ENCODE measurements at regions not wholly inside any gene's neighbourhood (a gene's known extent, or its start where the extent isn't known, plus 50 kb on each side); places are given as distances from the start of the nearest gene placed in this dataset.

DNA sequence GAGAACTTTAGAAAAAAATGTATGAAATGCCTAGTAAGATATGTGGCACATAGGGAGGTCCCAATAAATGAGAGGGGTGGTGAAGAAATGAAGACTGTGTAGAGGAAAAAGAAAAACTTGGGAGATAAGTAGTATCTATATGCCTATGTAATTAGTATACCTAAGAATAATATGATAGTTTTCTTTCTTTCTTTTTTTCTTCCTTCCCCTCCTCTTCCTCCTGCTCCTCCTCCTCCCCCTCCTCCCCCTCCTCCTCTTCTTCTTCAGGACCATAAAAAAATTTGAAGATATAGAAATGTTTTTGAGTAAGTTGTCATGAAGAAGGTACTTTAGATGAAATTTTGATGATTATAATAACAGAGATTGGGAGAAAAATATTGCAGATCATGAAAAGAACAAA is 857.4 kb downstream of the MAT2B start:
- Histone ChIP-seq H3K4me3 (ENCODE audit: low read depth in 1 of 2, low read length in 2 of 2) (no peak overlapping the region), H3K36me3 (ENCODE audit: control insufficient read depth in 1 of 2, insufficient read depth in 2 of 2, low read length in 2 of 2) (no peaks in the 10 kb centered on the region), H3K27me3 (ENCODE audit: low read depth, low read length) (no peaks in the 10 kb centered on the region), H3K27ac (ENCODE audit: low read length) (no peak overlapping the region), H3K4me1 (ENCODE audit: control insufficient read depth in 1 of 2, insufficient read depth in 2 of 2, low read length in 2 of 2) (no peaks in the 10 kb centered on the region), H3K9me3 (ENCODE audit: control insufficient read depth in 1 of 2, low read length in 2 of 2) (no peaks in the 10 kb centered on the region)

DNA sequence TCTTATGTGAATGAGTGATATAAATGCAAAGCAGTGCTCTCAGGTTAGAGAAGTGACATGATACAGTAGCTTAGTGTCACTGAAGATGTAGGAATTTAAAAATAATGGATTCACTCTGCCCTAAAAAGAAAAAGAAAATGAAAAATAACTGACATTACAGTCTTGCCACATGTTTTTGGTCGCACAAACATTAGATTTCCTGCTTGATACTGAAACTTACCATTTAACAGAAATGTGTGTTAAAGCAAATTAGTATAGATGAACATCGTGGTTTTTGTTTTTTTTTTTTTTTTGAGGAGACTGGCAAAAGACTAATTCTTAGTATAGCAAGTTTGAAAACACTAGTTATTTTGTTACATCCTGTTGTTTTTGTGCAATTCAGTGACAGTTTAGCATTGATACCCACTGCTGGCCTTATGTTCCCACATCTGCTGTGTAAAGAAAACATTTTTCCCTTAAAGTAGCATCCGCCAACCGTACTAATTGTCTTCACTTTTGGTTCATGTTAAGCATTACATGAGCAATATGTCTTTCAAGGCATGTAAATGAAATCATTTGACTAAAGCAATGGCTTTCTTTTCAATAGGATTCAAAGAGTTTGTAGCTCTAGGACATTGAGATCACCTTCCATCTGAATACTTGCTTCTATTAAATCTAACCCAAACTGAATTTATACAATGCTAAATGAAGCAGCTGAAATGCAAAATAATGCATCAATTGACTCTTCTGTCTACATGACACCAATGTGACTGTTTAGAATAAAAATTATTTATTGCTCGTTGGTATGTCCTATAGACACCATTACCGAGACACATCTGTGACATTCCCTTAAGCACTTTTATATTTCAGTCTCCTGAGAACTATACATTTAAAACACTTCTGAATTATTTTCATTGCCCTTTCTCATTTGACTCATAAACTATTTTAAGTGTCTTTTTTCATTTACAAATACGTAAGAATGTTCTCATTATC is 859.1 kb downstream of the MAT2B start:
- H3K27ac ChIP-seq (ENCODE audit: low read length), result no peak overlapping the region
- H3K27me3 ChIP-seq (ENCODE audit: low read depth, low read length), result no peaks in the 10 kb centered on the region
- no peaks in the 10 kb centered on the region for H3K4me1 ChIP-seq (ENCODE audit: control insufficient read depth in 1 of 2, insufficient read depth in 2 of 2, low read length in 2 of 2)
- no peaks in the 10 kb centered on the region for H3K9me3 ChIP-seq (ENCODE audit: control insufficient read depth in 1 of 2, low read length in 2 of 2)
- no peaks in the 10 kb centered on the region for H3K36me3 ChIP-seq (ENCODE audit: control insufficient read depth in 1 of 2, insufficient read depth in 2 of 2, low read length in 2 of 2)
- H3K4me3 ChIP-seq (ENCODE audit: low read depth in 1 of 2, low read length in 2 of 2), result no peak overlapping the region

GRCh38 chr5:164370841-164371240 is 865.4 kb downstream of the MAT2B start:
- no peaks in the 10 kb centered on the region for H3K27me3 ChIP-seq (ENCODE audit: low read depth, low read length)
- H3K4me1 ChIP-seq (ENCODE audit: control insufficient read depth in 1 of 2, insufficient read depth in 2 of 2, low read length in 2 of 2), result no peaks in the 10 kb centered on the region
- no peaks in the 10 kb centered on the region for H3K9me3 ChIP-seq (ENCODE audit: control insufficient read depth in 1 of 2, low read length in 2 of 2)
- H3K4me3 ChIP-seq (ENCODE audit: low read depth in 1 of 2, low read length in 2 of 2), result no peak overlapping the region
- H3K36me3 ChIP-seq (ENCODE audit: control insufficient read depth in 1 of 2, insufficient read depth in 2 of 2, low read length in 2 of 2), result no peaks in the 10 kb centered on the region
- H3K27ac ChIP-seq (ENCODE audit: low read length), result no peak overlapping the region

DNA sequence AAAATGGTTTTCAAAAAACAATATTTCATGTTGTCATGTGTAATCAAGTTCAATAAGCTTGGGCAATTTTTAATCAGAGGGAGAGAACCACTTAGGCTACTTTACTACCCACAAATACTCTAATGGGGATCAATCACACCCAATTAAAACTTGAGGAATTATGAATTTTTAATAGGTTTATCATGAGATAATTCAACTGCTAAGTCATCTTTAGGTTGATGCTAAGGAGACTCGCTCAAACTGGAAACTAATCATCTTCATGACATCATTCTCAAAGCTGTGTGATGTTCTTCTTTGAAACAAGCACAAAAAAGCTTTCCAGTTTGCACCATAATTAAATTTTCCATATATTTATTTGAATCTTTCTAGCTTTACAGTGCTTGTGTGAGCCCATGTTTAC is 867.5 kb downstream of the MAT2B start:
- Histone ChIP-seq H3K27me3 (ENCODE audit: low read depth, low read length) (no peaks in the 10 kb centered on the region), H3K4me1 (ENCODE audit: control insufficient read depth in 1 of 2, insufficient read depth in 2 of 2, low read length in 2 of 2) (no peaks in the 10 kb centered on the region), H3K36me3 (ENCODE audit: control insufficient read depth in 1 of 2, insufficient read depth in 2 of 2, low read length in 2 of 2) (no peaks in the 10 kb centered on the region), H3K27ac (ENCODE audit: low read length) (no peak overlapping the region), H3K9me3 (ENCODE audit: control insufficient read depth in 1 of 2, low read length in 2 of 2) (no peaks in the 10 kb centered on the region), H3K4me3 (ENCODE audit: low read depth in 1 of 2, low read length in 2 of 2) (no peak overlapping the region)

- Histone ChIP-seq H3K4me3 (ENCODE audit: low read depth in 1 of 2, low read length in 2 of 2) (no peak overlapping the region), H3K27me3 (ENCODE audit: low read depth, low read length) (no peaks in the 10 kb centered on the region), H3K9me3 (ENCODE audit: control insufficient read depth in 1 of 2, low read length in 2 of 2) (no peaks in the 10 kb centered on the region), H3K4me1 (ENCODE audit: control insufficient read depth in 1 of 2, insufficient read depth in 2 of 2, low read length in 2 of 2) (no peaks in the 10 kb centered on the region), H3K36me3 (ENCODE audit: control insufficient read depth in 1 of 2, insufficient read depth in 2 of 2, low read length in 2 of 2) (no peaks in the 10 kb centered on the region), H3K27ac (ENCODE audit: low read length) (no peak overlapping the region)
Observed at GRCh38 chr5:164373876-164374275, 868.5 kb downstream of the MAT2B start.

DNA sequence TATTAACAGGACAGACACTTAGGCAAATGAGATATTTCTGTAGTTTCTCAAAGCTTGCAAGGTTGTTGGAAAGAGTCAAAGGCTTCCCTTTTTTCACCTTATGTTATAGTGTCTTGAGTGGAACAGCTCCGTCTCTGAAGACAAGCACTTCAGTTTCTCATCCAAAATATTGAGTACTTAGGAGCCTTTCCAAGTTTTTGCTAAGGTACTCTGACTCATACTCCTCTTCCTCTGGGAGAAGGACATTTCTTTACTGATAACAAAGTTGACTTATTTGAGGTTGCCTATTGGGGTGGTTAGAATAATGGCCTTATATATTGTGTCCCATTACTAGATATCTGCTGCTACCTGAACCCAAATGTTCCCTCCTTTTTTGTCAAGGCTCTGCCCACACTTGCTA is 869.6 kb downstream of the MAT2B start:
- Histone ChIP-seq H3K4me1 (ENCODE audit: control insufficient read depth in 1 of 2, insufficient read depth in 2 of 2, low read length in 2 of 2) (no peaks in the 10 kb centered on the region), H3K27me3 (ENCODE audit: low read depth, low read length) (no peaks in the 10 kb centered on the region), H3K27ac (ENCODE audit: low read length) (no peak overlapping the region), H3K9me3 (ENCODE audit: control insufficient read depth in 1 of 2, low read length in 2 of 2) (peaks cover 0 to 5% of the 10 kb centered on the region in 2 donors), H3K36me3 (ENCODE audit: control insufficient read depth in 1 of 2, insufficient read depth in 2 of 2, low read length in 2 of 2) (no peaks in the 10 kb centered on the region), H3K4me3 (ENCODE audit: low read depth in 1 of 2, low read length in 2 of 2) (no peak overlapping the region)

DNA sequence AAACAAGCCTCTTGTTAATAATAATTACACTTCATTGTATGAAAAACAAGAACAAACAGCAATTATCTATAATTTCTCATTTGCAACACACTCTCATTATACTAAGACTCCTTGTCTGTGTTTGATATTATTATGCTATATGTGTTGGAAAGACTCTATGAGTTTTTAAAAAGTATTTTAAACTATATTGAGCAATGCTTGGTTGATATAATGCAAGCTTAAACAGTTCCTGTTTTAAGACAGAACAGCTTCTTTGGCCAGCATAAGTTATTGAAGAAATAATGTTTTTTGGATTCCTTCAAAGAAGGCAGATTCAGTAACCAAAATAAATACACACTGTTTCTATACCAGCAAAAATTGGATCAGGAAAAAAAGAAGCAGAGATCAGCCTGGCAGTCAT is 871.4 kb downstream of the MAT2B start:
- peaks cover 0 to 5% of the 10 kb centered on the region in 2 donors for H3K9me3 ChIP-seq (ENCODE audit: control insufficient read depth in 1 of 2, low read length in 2 of 2)
- no peaks in the 10 kb centered on the region for H3K27me3 ChIP-seq (ENCODE audit: low read depth, low read length)
- no peak overlapping the region for H3K4me3 ChIP-seq (ENCODE audit: low read depth in 1 of 2, low read length in 2 of 2)
- no peaks in the 10 kb centered on the region for H3K4me1 ChIP-seq (ENCODE audit: control insufficient read depth in 1 of 2, insufficient read depth in 2 of 2, low read length in 2 of 2)
- H3K36me3 ChIP-seq (ENCODE audit: control insufficient read depth in 1 of 2, insufficient read depth in 2 of 2, low read length in 2 of 2), result no peaks in the 10 kb centered on the region
- H3K27ac ChIP-seq (ENCODE audit: low read length), result no peak overlapping the region

GRCh38 chr5:164377746-164378145 is 872.3 kb downstream of the MAT2B start:
- Histone ChIP-seq H3K4me3 (ENCODE audit: low read depth in 1 of 2, low read length in 2 of 2) (no peak overlapping the region), H3K4me1 (ENCODE audit: control insufficient read depth in 1 of 2, insufficient read depth in 2 of 2, low read length in 2 of 2) (no peaks in the 10 kb centered on the region), H3K27ac (ENCODE audit: low read length) (no peak overlapping the region), H3K36me3 (ENCODE audit: control insufficient read depth in 1 of 2, insufficient read depth in 2 of 2, low read length in 2 of 2) (no peaks in the 10 kb centered on the region), H3K9me3 (ENCODE audit: control insufficient read depth in 1 of 2, low read length in 2 of 2) (peaks cover 0 to 5% of the 10 kb centered on the region in 2 donors), H3K27me3 (ENCODE audit: low read depth, low read length) (no peaks in the 10 kb centered on the region)

GRCh38 chr5:164383662-164384061 is 878.2 kb downstream of the MAT2B start:
- H3K4me1 ChIP-seq (ENCODE audit: control insufficient read depth in 1 of 2, insufficient read depth in 2 of 2, low read length in 2 of 2), result no peaks in the 10 kb centered on the region
- no peak overlapping the region for H3K27ac ChIP-seq (ENCODE audit: low read length)
- H3K9me3 ChIP-seq (ENCODE audit: control insufficient read depth in 1 of 2, low read length in 2 of 2), result peaks cover 0 to 15% of the 10 kb centered on the region in 2 donors
- no peak overlapping the region for H3K4me3 ChIP-seq (ENCODE audit: low read depth in 1 of 2, low read length in 2 of 2)
- no peaks in the 10 kb centered on the region for H3K27me3 ChIP-seq (ENCODE audit: low read depth, low read length)
- H3K36me3 ChIP-seq (ENCODE audit: control insufficient read depth in 1 of 2, insufficient read depth in 2 of 2, low read length in 2 of 2), result no peaks in the 10 kb centered on the region

DNA sequence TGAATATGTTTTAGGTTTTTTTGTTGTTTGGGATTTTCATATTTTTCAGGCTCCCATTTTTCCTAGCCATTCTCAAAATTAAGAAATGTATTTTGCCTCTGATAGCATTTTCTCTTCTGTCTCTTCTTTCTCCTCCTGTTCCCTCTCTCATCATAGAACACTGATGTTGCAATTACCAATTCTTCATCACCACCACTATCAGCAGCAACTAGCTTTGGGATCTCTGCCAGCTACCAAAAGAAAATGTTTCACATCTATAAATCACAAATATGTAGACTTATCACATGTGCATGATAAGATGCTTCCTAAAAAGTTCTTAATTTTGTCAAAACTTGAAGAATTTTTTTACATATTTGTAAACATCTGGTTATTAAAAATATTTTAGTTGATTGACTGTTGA is 887.1 kb downstream of the MAT2B start:
- no peaks in the 10 kb centered on the region for H3K9me3 ChIP-seq (ENCODE audit: control insufficient read depth in 1 of 2, low read length in 2 of 2)
- no peaks in the 10 kb centered on the region for H3K36me3 ChIP-seq (ENCODE audit: control insufficient read depth in 1 of 2, insufficient read depth in 2 of 2, low read length in 2 of 2)
- H3K4me1 ChIP-seq (ENCODE audit: control insufficient read depth in 1 of 2, insufficient read depth in 2 of 2, low read length in 2 of 2), result no peaks in the 10 kb centered on the region
- no peak overlapping the region for H3K4me3 ChIP-seq (ENCODE audit: low read depth in 1 of 2, low read length in 2 of 2)
- no peaks in the 10 kb centered on the region for H3K27me3 ChIP-seq (ENCODE audit: low read depth, low read length)
- H3K27ac ChIP-seq (ENCODE audit: low read length), result no peak overlapping the region

DNA sequence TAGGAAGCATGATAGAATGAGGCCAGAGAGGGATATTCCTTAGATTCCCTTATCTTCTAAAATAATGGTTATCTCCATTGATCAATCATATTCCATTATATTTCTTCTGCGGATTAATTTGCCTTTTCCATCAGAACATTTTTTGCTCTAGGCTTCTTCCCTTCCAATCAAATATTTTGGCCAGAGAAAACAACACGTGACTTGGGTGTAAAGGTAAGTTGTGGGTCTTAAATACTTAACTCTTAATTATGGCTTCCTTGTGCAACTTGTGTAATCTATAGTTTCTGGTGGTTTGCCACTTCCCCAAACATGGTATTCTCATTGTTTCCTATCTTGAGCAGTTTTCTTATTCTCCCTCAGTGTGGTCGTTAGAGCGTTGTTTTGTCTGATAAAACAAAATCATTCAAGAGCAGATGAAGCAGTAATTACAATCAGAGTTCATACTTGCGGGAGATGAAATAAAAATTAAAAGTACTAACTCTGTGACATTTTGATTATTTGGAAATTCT is 889.3 kb downstream of the MAT2B start:
- Histone ChIP-seq H3K9me3 (ENCODE audit: control insufficient read depth in 1 of 2, low read length in 2 of 2) (no peaks in the 10 kb centered on the region), H3K27ac (ENCODE audit: low read length) (no peak overlapping the region), H3K36me3 (ENCODE audit: control insufficient read depth in 1 of 2, insufficient read depth in 2 of 2, low read length in 2 of 2) (no peaks in the 10 kb centered on the region), H3K4me1 (ENCODE audit: control insufficient read depth in 1 of 2, insufficient read depth in 2 of 2, low read length in 2 of 2) (no peaks in the 10 kb centered on the region), H3K27me3 (ENCODE audit: low read depth, low read length) (no peaks in the 10 kb centered on the region), H3K4me3 (ENCODE audit: low read depth in 1 of 2, low read length in 2 of 2) (no peak overlapping the region)

All from muscle layer of duodenum (tissue), 2 donors.